22Rv1 (cell line): ENCODE measurements at regions not wholly inside any gene's neighbourhood (a gene's known extent, or its start where the extent isn't known, plus 50 kb on each side); places are given as distances from the start of the nearest gene placed in this dataset.
"Not testable (repeated sequence)": the region's sequence is repeated elsewhere in the genome, so short reads cannot be mapped to it uniquely, and the experiment has no call there.

Source experiments
- H3K27ac ChIP-seq: fragments of 450-650 bp; 2 replicates; pipeline ENCODE4 v1.5.1; 2017
- ZFX ChIP-seq: fragments of 450-650 bp; IDR thresholded peaks from 2 replicates; pipeline ENCODE4 v1.6.1; 2017; ENCODE audit warnings: antibody characterized with exemption, borderline replicate concordance
- TF ChIP-seq, protein P1 (sequence below): fragments of 450-650 bp; IDR thresholded peaks from 2 replicates; pipeline ENCODE4 v1.5.1; 2017; ENCODE audit warnings: mild to moderate bottlenecking

GRCh38 chr11:101835506-101836063 is 79.2 kb upstream of the CEP126 start:
- no peak overlapping the region for H3K27ac ChIP-seq
- no peak for TF ChIP-seq ZFX
- TF ChIP-seq, protein P1, sequence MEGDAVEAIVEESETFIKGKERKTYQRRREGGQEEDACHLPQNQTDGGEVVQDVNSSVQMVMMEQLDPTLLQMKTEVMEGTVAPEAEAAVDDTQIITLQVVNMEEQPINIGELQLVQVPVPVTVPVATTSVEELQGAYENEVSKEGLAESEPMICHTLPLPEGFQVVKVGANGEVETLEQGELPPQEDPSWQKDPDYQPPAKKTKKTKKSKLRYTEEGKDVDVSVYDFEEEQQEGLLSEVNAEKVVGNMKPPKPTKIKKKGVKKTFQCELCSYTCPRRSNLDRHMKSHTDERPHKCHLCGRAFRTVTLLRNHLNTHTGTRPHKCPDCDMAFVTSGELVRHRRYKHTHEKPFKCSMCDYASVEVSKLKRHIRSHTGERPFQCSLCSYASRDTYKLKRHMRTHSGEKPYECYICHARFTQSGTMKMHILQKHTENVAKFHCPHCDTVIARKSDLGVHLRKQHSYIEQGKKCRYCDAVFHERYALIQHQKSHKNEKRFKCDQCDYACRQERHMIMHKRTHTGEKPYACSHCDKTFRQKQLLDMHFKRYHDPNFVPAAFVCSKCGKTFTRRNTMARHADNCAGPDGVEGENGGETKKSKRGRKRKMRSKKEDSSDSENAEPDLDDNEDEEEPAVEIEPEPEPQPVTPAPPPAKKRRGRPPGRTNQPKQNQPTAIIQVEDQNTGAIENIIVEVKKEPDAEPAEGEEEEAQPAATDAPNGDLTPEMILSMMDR = no peak

DNA sequence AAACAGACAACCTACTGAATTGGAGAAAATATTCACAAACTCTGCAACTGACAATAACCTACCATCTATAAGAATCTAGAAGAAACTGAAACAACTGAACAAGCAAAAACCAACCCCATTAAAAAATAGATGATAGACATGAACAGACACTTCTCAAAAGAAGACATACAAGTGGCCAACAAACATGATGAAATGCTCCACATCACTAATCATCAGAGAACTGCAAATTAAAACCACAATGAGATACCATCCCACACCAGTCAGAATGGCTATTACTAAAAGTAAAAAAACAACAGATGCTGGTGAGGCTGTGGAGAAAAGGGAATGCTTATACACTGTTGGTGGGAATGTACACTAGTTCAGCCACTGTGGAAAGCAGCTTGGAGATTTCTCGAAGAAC is 84.3 kb upstream of the CEP126 start:
- not testable (repeated sequence) for H3K27ac ChIP-seq

DNA sequence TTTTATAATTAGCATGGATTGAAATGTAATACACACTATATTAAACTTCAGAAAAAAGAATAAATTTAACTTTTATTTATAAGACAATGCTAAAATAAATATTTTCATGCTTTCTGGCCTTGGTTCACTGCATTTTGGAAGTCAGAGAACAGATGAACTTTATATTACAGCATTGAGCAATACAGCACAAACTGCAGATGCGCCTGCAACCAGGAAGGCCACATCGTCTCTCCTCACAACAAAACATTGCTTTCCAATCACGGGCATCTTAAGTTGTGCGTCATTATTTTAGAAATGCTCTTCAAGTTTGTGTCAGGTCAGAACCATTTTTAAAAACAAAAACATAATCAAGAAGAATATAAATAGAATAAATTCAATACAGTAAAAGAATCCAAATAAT is 89.3 kb upstream of the CEP126 start:
- no peak overlapping the region for H3K27ac ChIP-seq
- TF ChIP-seq ZFX = no peak
- TF ChIP-seq, protein P1 = no peak

GRCh38 chr11:101817581-101817980 is 97.2 kb upstream of the CEP126 start:
- no peak overlapping the region for H3K27ac ChIP-seq
- TF ChIP-seq, protein P1 = no peak
- no peak for TF ChIP-seq ZFX

DNA sequence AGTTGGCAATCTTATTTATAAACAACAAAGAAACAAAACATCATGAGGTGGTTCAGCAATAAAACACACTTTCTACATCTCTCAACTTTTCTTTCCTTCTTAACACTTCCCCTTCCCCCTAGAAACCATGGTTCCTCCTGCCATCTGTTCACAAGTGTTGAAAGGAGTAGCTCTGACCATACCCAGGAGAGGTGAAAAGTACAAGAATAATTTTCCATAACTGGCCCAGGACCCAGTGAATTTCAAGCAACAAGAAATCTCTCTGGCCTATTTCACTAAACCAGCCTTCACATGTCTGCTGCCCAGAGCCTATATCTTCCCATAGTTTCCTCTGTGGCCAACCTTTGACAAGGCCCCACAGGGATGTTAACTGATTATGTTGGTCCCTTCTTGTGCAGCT is 98.2 kb upstream of the CEP126 start:
- TF ChIP-seq, protein P1 = no peak
- TF ChIP-seq ZFX = no peak
- no peak overlapping the region for H3K27ac ChIP-seq

- no peak overlapping the region for H3K27ac ChIP-seq
- no peak for TF ChIP-seq ZFX
- TF ChIP-seq, protein P1 = no peak
Observed at GRCh38 chr11:101812546-101812945, 102.3 kb upstream of the CEP126 start.

GRCh38 chr11:101810546-101810945 is 104.3 kb upstream of the CEP126 start:
- H3K27ac ChIP-seq = no peak overlapping the region
- TF ChIP-seq, protein P1 = no peak
- no peak for TF ChIP-seq ZFX

DNA sequence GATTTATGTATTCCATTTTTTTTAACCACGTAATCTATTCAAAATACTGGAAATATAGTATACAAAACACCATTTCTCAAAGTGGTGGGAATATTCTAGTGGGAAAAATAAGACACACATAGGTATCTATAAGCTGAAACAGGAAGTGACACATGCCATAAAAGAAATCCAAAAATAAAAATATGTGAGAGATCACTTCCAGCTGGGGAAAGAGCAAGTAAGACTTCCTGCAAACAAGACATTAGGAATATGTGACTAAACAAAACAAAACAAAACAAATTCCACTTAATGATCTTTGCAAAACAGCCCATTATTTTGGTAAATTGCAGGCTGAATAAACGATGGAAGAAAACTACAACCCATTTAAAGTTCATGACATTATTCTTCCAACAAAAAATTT is 107.3 kb upstream of the CEP126 start:
- no peak for TF ChIP-seq ZFX
- TF ChIP-seq, protein P1 = no peak
- no peak overlapping the region for H3K27ac ChIP-seq
